HEK293 (cell line): ENCODE measurements at regions not wholly inside any gene's neighbourhood (a gene's known extent, or its start where the extent isn't known, plus 50 kb on each side); places are given as distances from the start of the nearest gene placed in this dataset.

Source experiments
- CTCF ChIA-PET: fragments of 350-600 bp; formaldehyde crosslinking; extraction: SDS; loops from one replicate; lab custom pipeline; 2021; ENCODE audit warnings: antibody characterized with exemption; lab: Yijun Ruan, JAX
- POLR2A ChIA-PET: fragments of 300-600 bp; formaldehyde crosslinking; extraction: SDS; loops from one replicate; lab custom pipeline; 2020; ENCODE audit warnings: antibody characterized with exemption, inconsistent platforms; lab: Yijun Ruan, JAX
- H3K27ac ChIP-seq: fragments of 200-500 bp; sonication (Bioruptor generic); 2 replicates; pipeline ENCODE4 v1.5.1; 2014; ENCODE audit warnings: low read depth, low read length, control low read depth, inconsistent platforms; ENCODE audit errors: extremely low read depth
- H3K36me3 ChIP-seq, 2 experiments: fragments of 200-500 bp in 1 of 2; sonication (Bioruptor generic) in 1 of 2; 1 replicate in 1 of 2; 2 replicates in 1 of 2; pipeline ENCODE4 v1.5.1; 2014 to 2017; ENCODE audit warnings: inconsistent platforms in 2 of 2, low read length in 2 of 2; ENCODE audit not compliant: control insufficient read depth in 2 of 2, insufficient read depth in 1 of 2
- H3K4me1 ChIP-seq: fragments of 200-500 bp; sonication (Bioruptor generic); 2 replicates; pipeline ENCODE4 v1.5.1; 2014; ENCODE audit warnings: mild to moderate bottlenecking, low read length, inconsistent platforms; ENCODE audit not compliant: control insufficient read depth, insufficient read depth
- H3K4me3 ChIP-seq: 2 replicates; pipeline ENCODE4 v1.5.1; 2011; ENCODE audit warnings: low read depth, mild to moderate bottlenecking, control low read depth, low read length, moderate library complexity
- H3K9me3 ChIP-seq: fragments of 200-500 bp; sonication (Bioruptor generic); 2 replicates; pipeline ENCODE4 v1.5.1; 2014; ENCODE audit warnings: low read depth, low read length, inconsistent platforms; ENCODE audit not compliant: control insufficient read depth, insufficient read depth
- KLF7 ChIP-seq: fragments of 450-650 bp; formaldehyde crosslinking; IDR thresholded peaks from 2 replicates; pipeline ENCODE4 v1.5.1; 2016; ENCODE audit warnings: missing biosample characterization, missing genetic modification characterization, borderline replicate concordance
- KLF9 ChIP-seq: fragments of 450-650 bp; formaldehyde crosslinking; IDR thresholded peaks from 2 replicates; pipeline ENCODE4 v1.5.1; 2016; ENCODE audit warnings: missing biosample characterization, missing genetic modification characterization, low read depth
- ZFHX2 ChIP-seq: fragments of 450-650 bp; formaldehyde crosslinking; conservative IDR thresholded peaks from 2 replicates; pipeline ENCODE4 v1.5.1; 2016; ENCODE audit warnings: missing biosample characterization, missing genetic modification characterization
- ZNF155 ChIP-seq: fragments of 450-650 bp; formaldehyde crosslinking; IDR thresholded peaks from 2 replicates; pipeline ENCODE4 v1.5.1; 2016; ENCODE audit warnings: missing biosample characterization, missing genetic modification characterization
- ZNF157 ChIP-seq: fragments of 450-650 bp; formaldehyde crosslinking; IDR thresholded peaks from 2 replicates; pipeline ENCODE4 v1.5.1; 2016; ENCODE audit warnings: missing biosample characterization, missing genetic modification characterization
- ZNF239 ChIP-seq: fragments of 450-650 bp; formaldehyde crosslinking; IDR thresholded peaks from 2 replicates; pipeline ENCODE4 v1.5.1; 2016; ENCODE audit warnings: missing biosample characterization, missing genetic modification characterization
- ZNF274 ChIP-seq, 2 experiments: fragments of 200-500 bp in 1 of 2; fragments of 450-650 bp in 1 of 2; sonication (Bioruptor generic) in 1 of 2; formaldehyde crosslinking in 1 of 2; IDR thresholded peaks; 2 replicates each; pipeline versions ENCODE4 v1.5.1 to v1.6.1; 2014 to 2016; ENCODE audit warnings: borderline replicate concordance in 1 of 2, inconsistent platforms in 1 of 2, low read length in 1 of 2, missing biosample characterization in 1 of 2, missing genetic modification characterization in 1 of 2
- ZNF292 ChIP-seq: fragments of 450-650 bp; formaldehyde crosslinking; IDR thresholded peaks from 2 replicates; pipeline ENCODE4 v1.5.1; 2016; ENCODE audit warnings: low read depth, missing biosample characterization, missing genetic modification characterization, borderline replicate concordance
- ZNF37A ChIP-seq: fragments of 450-650 bp; IDR thresholded peaks from 2 replicates; pipeline ENCODE4 v1.5.1; 2018; ENCODE audit warnings: missing biosample characterization, missing genetic modification characterization
- ZNF600 ChIP-seq: fragments of 450-650 bp; formaldehyde crosslinking; IDR thresholded peaks from 2 replicates; pipeline ENCODE4 v1.5.1; 2016; ENCODE audit warnings: missing biosample characterization, missing genetic modification characterization
- ZNF654 ChIP-seq: fragments of 450-650 bp; formaldehyde crosslinking; IDR thresholded peaks from 2 replicates; pipeline ENCODE4 v1.5.1; 2016; ENCODE audit warnings: low read depth, missing biosample characterization, missing genetic modification characterization
- ZNF785 ChIP-seq: fragments of 450-650 bp; formaldehyde crosslinking; IDR thresholded peaks from 2 replicates; pipeline ENCODE4 v1.5.1; 2016; ENCODE audit warnings: missing biosample characterization, missing genetic modification characterization
- ZNF791 ChIP-seq: fragments of 450-650 bp; formaldehyde crosslinking; IDR thresholded peaks from 2 replicates; pipeline ENCODE4 v1.5.1; 2016; ENCODE audit warnings: missing biosample characterization, missing genetic modification characterization
- ZNF843 ChIP-seq: fragments of 450-650 bp; formaldehyde crosslinking; IDR thresholded peaks from 2 replicates; pipeline ENCODE4 v1.5.1; 2016; ENCODE audit warnings: missing biosample characterization, missing genetic modification characterization
- TF ChIP-seq, protein P1 (sequence below): fragments of 450-650 bp; formaldehyde crosslinking; IDR thresholded peaks from 2 replicates; pipeline ENCODE4 v1.5.1; 2016; ENCODE audit warnings: missing biosample characterization, missing genetic modification characterization
- TF ChIP-seq, protein P2 (sequence below): fragments of 450-650 bp; formaldehyde crosslinking; IDR thresholded peaks from 2 replicates; pipeline ENCODE4 v1.5.1; 2016; ENCODE audit warnings: missing biosample characterization, missing genetic modification characterization
- TF ChIP-seq, protein P3 (sequence below): fragments of 450-650 bp; formaldehyde crosslinking; conservative IDR thresholded peaks from 2 replicates; pipeline ENCODE4 v1.5.1; 2016; ENCODE audit warnings: low read depth, missing biosample characterization, missing genetic modification characterization
- TF ChIP-seq, protein P4 (sequence below): fragments of 450-650 bp; formaldehyde crosslinking; IDR thresholded peaks from 2 replicates; pipeline ENCODE4 v1.5.1; 2017; ENCODE audit warnings: missing biosample characterization, missing genetic modification characterization
- TF ChIP-seq, protein P5 (sequence below): fragments of 450-650 bp; formaldehyde crosslinking; IDR thresholded peaks from 2 replicates; pipeline ENCODE4 v1.5.1; 2016; ENCODE audit warnings: missing biosample characterization, missing genetic modification characterization, low read depth
- TF ChIP-seq, protein P6 (sequence below): fragments of 450-650 bp; formaldehyde crosslinking; IDR thresholded peaks from 2 replicates; pipeline ENCODE4 v1.5.1; 2016; ENCODE audit warnings: missing biosample characterization, missing genetic modification characterization, borderline replicate concordance

DNA sequence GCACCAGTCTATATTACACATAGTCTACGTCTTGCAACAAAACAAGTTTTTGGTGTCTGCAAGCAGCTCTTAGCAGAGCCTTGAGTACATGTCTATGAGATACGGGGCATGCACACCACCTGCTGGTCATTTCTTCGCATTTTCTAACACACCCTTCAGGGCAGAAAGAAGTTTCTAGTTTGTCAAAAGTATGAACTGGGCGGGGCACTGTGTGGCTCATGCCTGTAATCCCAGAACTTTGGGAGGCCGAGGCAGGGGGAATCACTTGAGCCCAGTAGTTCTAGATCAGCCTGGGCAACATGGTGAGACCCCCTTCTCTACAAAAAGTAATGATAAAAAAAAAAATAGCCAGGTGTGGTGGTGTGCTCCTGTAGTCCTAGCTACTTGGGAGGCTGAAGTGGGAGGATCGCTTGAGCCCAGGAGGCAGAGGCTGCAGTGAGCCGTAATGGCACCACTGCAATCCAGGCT, 64.2 kb upstream of the ARL8B start:
- CTCF ChIA-PET, result interaction anchor here (0.6 to 5.8 kb wide), 30 partner anchors 9 to 452 kb away, joined by 3 to 72 read pairs (median 3); partner anchors contain the start of gene BHLHE40
- TF ChIP-seq, protein P1, sequence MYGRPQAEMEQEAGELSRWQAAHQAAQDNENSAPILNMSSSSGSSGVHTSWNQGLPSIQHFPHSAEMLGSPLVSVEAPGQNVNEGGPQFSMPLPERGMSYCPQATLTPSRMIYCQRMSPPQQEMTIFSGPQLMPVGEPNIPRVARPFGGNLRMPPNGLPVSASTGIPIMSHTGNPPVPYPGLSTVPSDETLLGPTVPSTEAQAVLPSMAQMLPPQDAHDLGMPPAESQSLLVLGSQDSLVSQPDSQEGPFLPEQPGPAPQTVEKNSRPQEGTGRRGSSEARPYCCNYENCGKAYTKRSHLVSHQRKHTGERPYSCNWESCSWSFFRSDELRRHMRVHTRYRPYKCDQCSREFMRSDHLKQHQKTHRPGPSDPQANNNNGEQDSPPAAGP, result 0 out of 2 replicates have a peak, but pooled peaks have one; percentile 21
- TF ChIP-seq ZFHX2 (tag by site-specific recombination) (no peak), ZNF600 (tag by site-specific recombination) (no peak), KLF7 (no peak), ZNF155 (tag by site-specific recombination) (no peak), ZNF785 (tag by site-specific recombination) (no peak), ZNF274 (IDR thresholded peaks at IDR 0.05; ENCODE audit: low read length) (no peak), ZNF274 (tag by site-specific recombination; IDR thresholded peaks at IDR 0.05; ENCODE audit: borderline replicate concordance) (no peak), ZNF791 (no peak), KLF9 (peak; percentile 40; the same call in 1 of the 2 replicates), ZNF37A (no peak), ZNF239 (tag by site-specific recombination) (peak; percentile 98), ZNF292 (no peak), ZNF654 (peak; percentile 84), ZNF843 (no peak), ZNF157 (tag by site-specific recombination) (no peak)
- TF ChIP-seq, protein P2, sequence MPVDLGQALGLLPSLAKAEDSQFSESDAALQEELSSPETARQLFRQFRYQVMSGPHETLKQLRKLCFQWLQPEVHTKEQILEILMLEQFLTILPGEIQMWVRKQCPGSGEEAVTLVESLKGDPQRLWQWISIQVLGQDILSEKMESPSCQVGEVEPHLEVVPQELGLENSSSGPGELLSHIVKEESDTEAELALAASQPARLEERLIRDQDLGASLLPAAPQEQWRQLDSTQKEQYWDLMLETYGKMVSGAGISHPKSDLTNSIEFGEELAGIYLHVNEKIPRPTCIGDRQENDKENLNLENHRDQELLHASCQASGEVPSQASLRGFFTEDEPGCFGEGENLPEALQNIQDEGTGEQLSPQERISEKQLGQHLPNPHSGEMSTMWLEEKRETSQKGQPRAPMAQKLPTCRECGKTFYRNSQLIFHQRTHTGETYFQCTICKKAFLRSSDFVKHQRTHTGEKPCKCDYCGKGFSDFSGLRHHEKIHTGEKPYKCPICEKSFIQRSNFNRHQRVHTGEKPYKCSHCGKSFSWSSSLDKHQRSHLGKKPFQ (tag by site-specific recombination), result 0 out of 2 replicates have a peak, but pooled peaks have one; percentile 36
- TF ChIP-seq, protein P3, sequence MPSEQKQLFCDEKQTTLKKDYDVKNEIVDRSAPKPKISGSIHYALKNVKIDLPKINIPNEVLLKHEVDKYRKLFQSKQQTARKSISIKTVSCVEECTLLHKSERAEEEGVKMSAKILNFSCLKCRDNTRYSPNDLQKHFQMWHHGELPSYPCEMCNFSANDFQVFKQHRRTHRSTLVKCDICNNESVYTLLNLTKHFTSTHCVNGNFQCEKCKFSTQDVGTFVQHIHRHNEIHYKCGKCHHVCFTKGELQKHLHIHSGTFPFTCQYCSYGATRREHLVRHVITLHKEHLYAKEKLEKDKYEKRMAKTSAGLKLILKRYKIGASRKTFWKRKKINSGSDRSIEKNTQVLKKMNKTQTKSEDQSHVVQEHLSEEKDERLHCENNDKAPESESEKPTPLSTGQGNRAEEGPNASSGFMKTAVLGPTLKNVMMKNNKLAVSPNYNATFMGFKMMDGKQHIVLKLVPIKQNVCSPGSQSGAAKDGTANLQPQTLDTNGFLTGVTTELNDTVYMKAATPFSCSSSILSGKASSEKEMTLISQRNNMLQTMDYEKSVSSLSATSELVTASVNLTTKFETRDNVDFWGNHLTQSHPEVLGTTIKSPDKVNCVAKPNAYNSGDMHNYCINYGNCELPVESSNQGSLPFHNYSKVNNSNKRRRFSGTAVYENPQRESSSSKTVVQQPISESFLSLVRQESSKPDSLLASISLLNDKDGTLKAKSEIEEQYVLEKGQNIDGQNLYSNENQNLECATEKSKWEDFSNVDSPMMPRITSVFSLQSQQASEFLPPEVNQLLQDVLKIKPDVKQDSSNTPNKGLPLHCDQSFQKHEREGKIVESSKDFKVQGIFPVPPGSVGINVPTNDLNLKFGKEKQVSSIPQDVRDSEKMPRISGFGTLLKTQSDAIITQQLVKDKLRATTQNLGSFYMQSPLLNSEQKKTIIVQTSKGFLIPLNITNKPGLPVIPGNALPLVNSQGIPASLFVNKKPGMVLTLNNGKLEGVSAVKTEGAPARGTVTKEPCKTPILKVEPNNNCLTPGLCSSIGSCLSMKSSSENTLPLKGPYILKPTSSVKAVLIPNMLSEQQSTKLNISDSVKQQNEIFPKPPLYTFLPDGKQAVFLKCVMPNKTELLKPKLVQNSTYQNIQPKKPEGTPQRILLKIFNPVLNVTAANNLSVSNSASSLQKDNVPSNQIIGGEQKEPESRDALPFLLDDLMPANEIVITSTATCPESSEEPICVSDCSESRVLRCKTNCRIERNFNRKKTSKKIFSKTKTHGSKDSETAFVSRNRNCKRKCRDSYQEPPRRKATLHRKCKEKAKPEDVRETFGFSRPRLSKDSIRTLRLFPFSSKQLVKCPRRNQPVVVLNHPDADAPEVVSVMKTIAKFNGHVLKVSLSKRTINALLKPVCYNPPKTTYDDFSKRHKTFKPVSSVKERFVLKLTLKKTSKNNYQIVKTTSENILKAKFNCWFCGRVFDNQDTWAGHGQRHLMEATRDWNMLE (tag by site-specific recombination), result no peak
- TF ChIP-seq, protein P4, sequence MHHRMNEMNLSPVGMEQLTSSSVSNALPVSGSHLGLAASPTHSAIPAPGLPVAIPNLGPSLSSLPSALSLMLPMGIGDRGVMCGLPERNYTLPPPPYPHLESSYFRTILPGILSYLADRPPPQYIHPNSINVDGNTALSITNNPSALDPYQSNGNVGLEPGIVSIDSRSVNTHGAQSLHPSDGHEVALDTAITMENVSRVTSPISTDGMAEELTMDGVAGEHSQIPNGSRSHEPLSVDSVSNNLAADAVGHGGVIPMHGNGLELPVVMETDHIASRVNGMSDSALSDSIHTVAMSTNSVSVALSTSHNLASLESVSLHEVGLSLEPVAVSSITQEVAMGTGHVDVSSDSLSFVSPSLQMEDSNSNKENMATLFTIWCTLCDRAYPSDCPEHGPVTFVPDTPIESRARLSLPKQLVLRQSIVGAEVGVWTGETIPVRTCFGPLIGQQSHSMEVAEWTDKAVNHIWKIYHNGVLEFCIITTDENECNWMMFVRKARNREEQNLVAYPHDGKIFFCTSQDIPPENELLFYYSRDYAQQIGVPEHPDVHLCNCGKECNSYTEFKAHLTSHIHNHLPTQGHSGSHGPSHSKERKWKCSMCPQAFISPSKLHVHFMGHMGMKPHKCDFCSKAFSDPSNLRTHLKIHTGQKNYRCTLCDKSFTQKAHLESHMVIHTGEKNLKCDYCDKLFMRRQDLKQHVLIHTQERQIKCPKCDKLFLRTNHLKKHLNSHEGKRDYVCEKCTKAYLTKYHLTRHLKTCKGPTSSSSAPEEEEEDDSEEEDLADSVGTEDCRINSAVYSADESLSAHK, result peak; percentile 96
- TF ChIP-seq, protein P5, sequence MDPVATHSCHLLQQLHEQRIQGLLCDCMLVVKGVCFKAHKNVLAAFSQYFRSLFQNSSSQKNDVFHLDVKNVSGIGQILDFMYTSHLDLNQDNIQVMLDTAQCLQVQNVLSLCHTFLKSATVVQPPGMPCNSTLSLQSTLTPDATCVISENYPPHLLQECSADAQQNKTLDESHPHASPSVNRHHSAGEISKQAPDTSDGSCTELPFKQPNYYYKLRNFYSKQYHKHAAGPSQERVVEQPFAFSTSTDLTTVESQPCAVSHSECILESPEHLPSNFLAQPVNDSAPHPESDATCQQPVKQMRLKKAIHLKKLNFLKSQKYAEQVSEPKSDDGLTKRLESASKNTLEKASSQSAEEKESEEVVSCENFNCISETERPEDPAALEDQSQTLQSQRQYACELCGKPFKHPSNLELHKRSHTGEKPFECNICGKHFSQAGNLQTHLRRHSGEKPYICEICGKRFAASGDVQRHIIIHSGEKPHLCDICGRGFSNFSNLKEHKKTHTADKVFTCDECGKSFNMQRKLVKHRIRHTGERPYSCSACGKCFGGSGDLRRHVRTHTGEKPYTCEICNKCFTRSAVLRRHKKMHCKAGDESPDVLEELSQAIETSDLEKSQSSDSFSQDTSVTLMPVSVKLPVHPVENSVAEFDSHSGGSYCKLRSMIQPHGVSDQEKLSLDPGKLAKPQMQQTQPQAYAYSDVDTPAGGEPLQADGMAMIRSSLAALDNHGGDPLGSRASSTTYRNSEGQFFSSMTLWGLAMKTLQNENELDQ (tag by site-specific recombination), result no peak
- TF ChIP-seq, protein P6, sequence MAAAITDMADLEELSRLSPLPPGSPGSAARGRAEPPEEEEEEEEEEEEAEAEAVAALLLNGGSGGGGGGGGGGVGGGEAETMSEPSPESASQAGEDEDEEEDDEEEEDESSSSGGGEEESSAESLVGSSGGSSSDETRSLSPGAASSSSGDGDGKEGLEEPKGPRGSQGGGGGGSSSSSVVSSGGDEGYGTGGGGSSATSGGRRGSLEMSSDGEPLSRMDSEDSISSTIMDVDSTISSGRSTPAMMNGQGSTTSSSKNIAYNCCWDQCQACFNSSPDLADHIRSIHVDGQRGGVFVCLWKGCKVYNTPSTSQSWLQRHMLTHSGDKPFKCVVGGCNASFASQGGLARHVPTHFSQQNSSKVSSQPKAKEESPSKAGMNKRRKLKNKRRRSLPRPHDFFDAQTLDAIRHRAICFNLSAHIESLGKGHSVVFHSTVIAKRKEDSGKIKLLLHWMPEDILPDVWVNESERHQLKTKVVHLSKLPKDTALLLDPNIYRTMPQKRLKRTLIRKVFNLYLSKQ (tag by site-specific recombination), result no peak

More for the DNA sequence above, 64.2 kb upstream of the ARL8B start:
- no peaks in the 10 kb centered on the region for H3K36me3 ChIP-seq
- 0 out of 2 replicates have a peak overlapping the region, but pooled peaks have one; percentile 10 for H3K27ac ChIP-seq
- H3K9me3 ChIP-seq, result no peaks in the 10 kb centered on the region
- peaks cover 3% of the 10 kb centered on the region for H3K4me1 ChIP-seq
- no peak overlapping the region for H3K4me3 ChIP-seq
- POLR2A ChIA-PET, result interaction anchor here (1.3 to 3.0 kb wide), 3 partner anchors 31 to 346 kb away, joined by 4 to 13 read pairs (median 5); partner anchors contain the start of gene BHLHE40
